D721Med (cell line): ENCODE measurements at regions not wholly inside any gene's neighbourhood (a gene's known extent, or its start where the extent isn't known, plus 50 kb on each side); places are given as distances from the start of the nearest gene placed in this dataset.

ENCODE experiments used
- DNase-seq: peaks from one replicate; pipeline ENCODE4 v3.0.0; 2011; ENCODE audit warnings: low spot score; ENCODE audit not compliant: insufficient read length
- FAIRE-seq: peaks from 2 replicates; lab custom pipeline; 2011; peaks lifted over from hg19 to GRCh38; lab: Jason Lieb, UNC
- CTCF ChIP-seq: IDR thresholded peaks from 2 replicates; pipeline ENCODE4 v1.5.1; 2012; ENCODE audit warnings: mild to moderate bottlenecking, control low read depth; ENCODE audit not compliant: insufficient read depth; ENCODE audit errors: missing control alignments

GRCh38 chr3:4228295-4228694 is 74.9 kb upstream of the SETMAR start:
- TF ChIP-seq CTCF: no peak
- no peak for FAIRE-seq
- no peak for DNase-seq

DNA sequence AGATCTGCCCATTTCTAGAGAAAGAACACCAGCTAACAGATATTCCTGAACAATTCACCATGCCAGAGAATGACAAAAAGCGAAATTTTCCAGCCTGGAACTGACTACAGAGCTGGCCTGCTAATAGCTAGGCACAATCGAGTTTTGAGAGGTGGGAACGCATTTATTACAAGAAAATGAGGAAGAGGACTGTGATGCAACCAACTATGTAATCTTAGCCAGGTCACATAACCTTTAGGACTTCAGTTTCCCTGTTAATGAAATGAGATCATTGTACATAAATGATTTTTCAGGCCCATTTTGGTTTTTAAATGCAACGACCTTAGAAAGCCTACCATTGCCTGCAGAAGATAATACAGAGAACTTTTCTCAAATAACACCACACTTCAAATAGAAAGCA is 72.1 kb upstream of the SETMAR start:
- TF ChIP-seq CTCF: no peak
- FAIRE-seq (no peak), DNase-seq (no peak)

GRCh38 chr3:4232798-4233197 is 70.4 kb upstream of the SETMAR start:
- FAIRE-seq (no peak), DNase-seq (no peak)
- TF ChIP-seq CTCF: no peak

DNA sequence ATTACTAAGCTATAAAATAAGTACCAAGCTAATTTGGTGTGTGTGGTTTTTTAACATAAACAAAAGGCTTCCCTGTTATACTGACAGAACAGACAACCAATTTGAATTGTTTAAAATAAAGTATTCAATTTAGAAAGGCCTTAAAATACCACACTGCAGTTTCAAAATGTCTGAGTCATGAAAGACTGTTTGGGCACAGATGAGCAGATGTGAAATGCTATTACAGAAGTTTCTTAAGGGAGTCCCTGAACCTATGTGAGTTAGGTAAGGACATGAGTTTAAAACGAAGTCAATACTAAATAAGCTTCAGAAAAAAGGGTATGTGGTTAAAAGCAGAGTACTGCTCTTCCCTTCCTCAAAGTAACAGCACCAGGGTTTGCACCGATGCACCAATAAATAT is 69.7 kb upstream of the SETMAR start:
- FAIRE-seq: no peak

DNA sequence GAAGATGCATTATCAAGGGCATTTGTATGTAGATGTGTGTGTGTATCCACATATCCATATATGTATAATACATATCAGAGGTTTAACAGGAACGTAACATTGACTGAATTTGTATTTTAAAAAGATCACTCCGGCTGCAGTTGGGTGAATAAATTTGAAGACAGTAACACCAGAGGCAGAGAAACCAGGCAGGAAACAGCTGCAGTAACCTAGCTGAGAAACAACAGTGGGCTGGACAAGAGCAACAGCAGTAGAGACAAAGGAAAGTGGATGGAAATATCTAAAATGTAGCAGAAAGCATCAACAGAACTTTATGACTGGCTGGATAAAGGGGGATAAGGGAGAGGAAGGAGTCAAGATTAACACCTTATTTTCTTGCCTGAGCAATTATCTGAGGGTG is 68.3 kb upstream of the SETMAR start:
- TF ChIP-seq CTCF: no peak
- FAIRE-seq (no peak), DNase-seq (no peak)

More for the DNA sequence above, 69.7 kb upstream of the SETMAR start:
- DNase-seq: no peak
- TF ChIP-seq CTCF: no peak

- TF ChIP-seq CTCF: no peak
- FAIRE-seq: no peak
- no peak for DNase-seq
Observed at GRCh38 chr3:4235690-4236089, 67.5 kb upstream of the SETMAR start.

GRCh38 chr3:4241595-4242170 is 61.5 kb upstream of the SETMAR start:
- DNase-seq (no peak), FAIRE-seq (no peak)
- no peak for TF ChIP-seq CTCF
